ENCODE measurements at regions not wholly inside any gene's neighbourhood (a gene's known extent, or its start where the extent isn't known, plus 50 kb on each side); places are given as distances from the start of the nearest gene placed in this dataset.

GRCh38 chr7:45416846-45417245, 157.3 kb upstream of the ADCY1 start:
- no peak for TF ChIP-seq SUZ12 (IDR thresholded peaks at IDR 0.05; ENCODE audit: extremely low read depth, insufficient read depth, insufficient read length)
- TF ChIP-seq ZNF274 (IDR thresholded peaks at IDR 0.05; ENCODE audit: low read depth, low read length): no peak
